ENCODE measurements at regions not wholly inside any gene's neighbourhood (a gene's known extent, or its start where the extent isn't known, plus 50 kb on each side); places are given as distances from the start of the nearest gene placed in this dataset.

DNA sequence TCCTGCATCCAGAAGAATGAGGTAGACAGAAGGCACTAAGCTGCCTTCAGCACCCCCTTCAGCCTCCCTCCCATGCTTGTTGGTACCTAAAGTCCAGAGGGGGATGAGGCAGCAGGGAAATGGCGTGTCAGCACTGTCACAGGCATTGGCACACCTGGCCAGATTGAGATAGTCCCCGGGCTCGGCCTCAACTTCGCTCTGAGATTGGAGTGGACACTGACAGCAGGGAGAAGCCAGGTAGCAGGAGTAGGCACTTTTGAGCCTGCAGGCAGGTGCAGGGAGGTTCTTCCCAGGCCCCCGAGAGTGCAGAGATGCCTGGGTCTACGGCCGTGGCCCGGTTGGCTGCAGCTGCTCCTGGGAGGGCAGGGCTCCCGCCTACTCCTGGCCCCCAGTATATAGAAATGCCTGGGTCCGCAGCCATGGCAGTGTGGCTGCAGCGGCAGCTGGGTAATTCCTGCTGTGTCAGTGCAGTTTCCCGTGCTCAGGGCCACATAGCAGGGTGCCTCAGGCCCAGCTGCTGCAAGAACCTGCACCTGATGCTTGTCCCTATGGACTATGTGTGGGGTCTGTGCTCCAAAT lies 160.3 kb downstream of the SLITRK6 start:
- Histone ChIP-seq H3K27ac (no peak overlapping the region), H3K9me3 (ENCODE audit: low read depth, low read length) (no peaks in the 10 kb centered on the region), H3K9ac (ENCODE audit: insufficient read length) (no peak overlapping the region), H3K36me3 (ENCODE audit: insufficient read depth, low read length) (no peaks in the 10 kb centered on the region), H3K4me3 (no peak overlapping the region)
- TF ChIP-seq POLR2AphosphoS5 (IDR thresholded peaks at IDR 0.05; ENCODE audit: borderline replicate concordance, low read depth, low read length) (no peak), EZH2 (IDR thresholded peaks at IDR 0.05) (no peak), FOXP2 (optimal IDR thresholded peaks at IDR 0.05; ENCODE audit: control extremely low read depth, extremely low read length, insufficient read depth) (no peak)
- DNase-seq (ENCODE audit: low read depth, low spot score): no peak

DNA sequence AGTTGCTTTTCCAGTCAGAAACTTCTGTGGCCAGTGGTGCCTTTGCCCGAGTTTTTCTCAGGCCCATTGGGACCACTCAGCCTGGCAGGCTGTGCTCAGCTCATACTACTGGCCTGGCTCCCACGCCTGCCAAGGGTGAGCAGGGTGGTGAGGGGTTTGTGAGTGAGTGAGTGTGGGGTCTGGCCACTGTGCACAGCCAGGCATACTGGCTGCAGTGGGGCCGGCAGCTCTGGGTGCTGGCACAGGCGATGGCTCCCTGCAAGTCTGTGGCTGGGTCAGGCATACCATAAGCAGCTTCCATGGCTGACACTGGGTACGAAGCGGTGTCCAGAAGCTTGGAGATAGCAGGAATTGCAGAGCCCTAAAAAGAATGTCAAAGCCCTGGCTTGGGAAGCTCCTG lies 161.0 kb downstream of the SLITRK6 start:
- no peak for DNase-seq (ENCODE audit: low read depth, low spot score)
- Histone ChIP-seq H3K9me3 (ENCODE audit: low read depth, low read length) (no peaks in the 10 kb centered on the region), H3K9ac (ENCODE audit: insufficient read length) (no peak overlapping the region), H3K27ac (no peak overlapping the region), H3K4me3 (no peak overlapping the region), H3K36me3 (ENCODE audit: insufficient read depth, low read length) (no peaks in the 10 kb centered on the region)
- TF ChIP-seq FOXP2 (optimal IDR thresholded peaks at IDR 0.05; ENCODE audit: control extremely low read depth, extremely low read length, insufficient read depth): no peak
- TF ChIP-seq EZH2 (IDR thresholded peaks at IDR 0.05): no peak
- no peak for TF ChIP-seq POLR2AphosphoS5 (IDR thresholded peaks at IDR 0.05; ENCODE audit: borderline replicate concordance, low read depth, low read length)

DNA sequence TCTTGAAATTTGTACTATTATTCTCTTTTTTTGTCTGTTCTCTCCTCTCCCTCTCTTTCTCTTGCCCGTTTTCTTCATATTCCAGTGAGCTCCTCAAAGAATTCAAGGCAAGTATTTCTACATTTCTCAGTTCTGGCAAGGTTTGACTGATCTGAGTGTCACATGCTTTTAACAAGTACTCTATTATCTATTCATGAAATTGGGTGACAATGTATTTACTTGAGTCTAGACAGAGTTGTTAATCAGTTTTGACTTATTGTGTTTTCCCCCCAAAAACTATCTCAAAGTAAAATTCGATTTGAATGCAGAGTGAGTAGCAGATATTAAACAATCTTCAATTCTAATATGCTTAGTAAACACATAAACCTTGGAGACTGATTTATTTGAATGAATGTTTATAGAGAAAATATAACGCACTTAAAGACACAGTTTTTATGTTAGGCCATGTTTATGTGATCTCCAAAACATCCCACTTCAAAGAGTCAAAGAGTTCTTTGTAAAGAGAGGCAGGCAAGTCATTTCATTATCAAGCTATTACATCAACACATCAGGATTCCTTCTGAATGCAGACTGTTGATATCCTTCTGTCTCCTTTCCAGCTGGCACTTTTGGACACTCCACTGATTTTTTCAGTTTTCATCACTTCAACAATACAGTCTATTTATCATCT lies 166.6 kb downstream of the SLITRK6 start:
- TF ChIP-seq EZH2 (IDR thresholded peaks at IDR 0.05) (no peak), FOXP2 (optimal IDR thresholded peaks at IDR 0.05; ENCODE audit: control extremely low read depth, extremely low read length, insufficient read depth) (no peak), POLR2AphosphoS5 (IDR thresholded peaks at IDR 0.05; ENCODE audit: borderline replicate concordance, low read depth, low read length) (no peak)
- no peak for DNase-seq (ENCODE audit: low read depth, low spot score)
- Histone ChIP-seq H3K4me3 (no peak overlapping the region), H3K27ac (no peak overlapping the region), H3K9ac (ENCODE audit: insufficient read length) (no peak overlapping the region), H3K36me3 (ENCODE audit: insufficient read depth, low read length) (no peaks in the 10 kb centered on the region), H3K9me3 (ENCODE audit: low read depth, low read length) (no peaks in the 10 kb centered on the region)

DNA sequence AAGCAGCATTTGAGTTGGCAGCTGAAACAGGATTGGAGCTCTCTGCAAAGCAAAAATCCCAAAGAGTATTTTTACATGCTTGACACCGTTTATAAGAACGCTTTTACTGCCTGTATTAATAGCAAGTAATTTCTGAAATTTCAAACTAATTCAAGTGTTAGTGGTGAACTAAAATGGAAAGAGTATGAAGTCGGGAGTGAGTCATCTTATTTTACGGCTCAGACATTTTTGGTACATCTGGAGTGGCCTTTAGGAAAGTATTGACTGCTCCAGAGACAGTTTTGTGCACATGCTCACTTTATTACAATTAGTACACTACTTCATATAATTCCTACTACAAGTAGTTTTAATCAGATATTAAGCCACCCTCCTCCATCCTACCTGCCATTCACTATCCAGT lies 167.4 kb downstream of the SLITRK6 start:
- H3K4me3 ChIP-seq: no peak overlapping the region
- no peak for TF ChIP-seq POLR2AphosphoS5 (IDR thresholded peaks at IDR 0.05; ENCODE audit: borderline replicate concordance, low read depth, low read length)
- no peak for TF ChIP-seq EZH2 (IDR thresholded peaks at IDR 0.05)
- no peak for TF ChIP-seq FOXP2 (optimal IDR thresholded peaks at IDR 0.05; ENCODE audit: control extremely low read depth, extremely low read length, insufficient read depth)
- no peak overlapping the region for H3K27ac ChIP-seq
- H3K36me3 ChIP-seq (ENCODE audit: insufficient read depth, low read length): no peaks in the 10 kb centered on the region
- no peak for DNase-seq (ENCODE audit: low read depth, low spot score)
- no peak overlapping the region for H3K9ac ChIP-seq (ENCODE audit: insufficient read length)
- H3K9me3 ChIP-seq (ENCODE audit: low read depth, low read length): no peaks in the 10 kb centered on the region

DNA sequence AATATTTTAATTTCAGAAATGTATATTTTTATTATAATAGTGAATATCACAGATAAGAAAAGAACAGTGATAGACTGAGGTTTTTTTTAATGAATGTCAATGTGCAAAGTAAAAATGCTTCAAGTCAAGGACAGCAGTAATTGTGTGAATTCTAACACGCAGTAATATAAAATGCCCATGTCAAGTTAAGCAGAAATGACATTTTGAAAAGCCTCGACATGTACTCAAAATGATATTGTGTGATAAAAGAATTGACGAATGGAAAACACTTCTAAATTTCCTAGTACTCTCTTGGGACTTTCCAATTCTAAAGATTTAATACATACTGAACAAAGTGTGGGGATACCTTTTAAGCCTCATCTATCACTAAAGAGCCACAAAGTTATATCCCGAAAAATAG lies 172.6 kb downstream of the SLITRK6 start:
- H3K27ac ChIP-seq: no peak overlapping the region
- TF ChIP-seq POLR2AphosphoS5 (IDR thresholded peaks at IDR 0.05; ENCODE audit: borderline replicate concordance, low read depth, low read length) (no peak), EZH2 (IDR thresholded peaks at IDR 0.05) (no peak), FOXP2 (optimal IDR thresholded peaks at IDR 0.05; ENCODE audit: control extremely low read depth, extremely low read length, insufficient read depth) (no peak)
- DNase-seq (ENCODE audit: low read depth, low spot score): no peak
- H3K9ac ChIP-seq (ENCODE audit: insufficient read length): no peak overlapping the region
- H3K4me3 ChIP-seq: no peak overlapping the region
- no peaks in the 10 kb centered on the region for H3K9me3 ChIP-seq (ENCODE audit: low read depth, low read length)
- H3K36me3 ChIP-seq (ENCODE audit: insufficient read depth, low read length): no peaks in the 10 kb centered on the region

DNA sequence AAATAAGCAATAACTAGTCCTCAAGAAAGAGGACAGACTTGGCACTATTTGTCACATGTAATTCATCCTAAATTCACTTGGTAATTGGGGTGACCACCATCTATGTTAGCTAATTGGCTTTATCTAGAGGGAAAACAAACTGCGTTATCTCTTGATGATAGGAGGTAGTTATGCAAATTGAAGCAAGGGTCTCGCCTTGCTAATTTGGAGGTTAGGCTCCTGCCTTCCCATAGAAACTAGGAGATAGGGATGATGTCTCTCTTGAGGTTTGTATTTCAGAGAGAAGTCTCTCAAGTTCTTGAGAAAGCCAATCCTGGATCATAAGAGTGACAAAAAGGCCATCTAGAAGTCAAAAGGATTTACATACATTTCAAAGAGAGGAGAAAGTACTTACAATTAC lies 179.9 kb downstream of the SLITRK6 start:
- DNase-seq (ENCODE audit: low read depth, low spot score): no peak
- no peak overlapping the region for H3K9ac ChIP-seq (ENCODE audit: insufficient read length)
- no peak overlapping the region for H3K27ac ChIP-seq

DNA sequence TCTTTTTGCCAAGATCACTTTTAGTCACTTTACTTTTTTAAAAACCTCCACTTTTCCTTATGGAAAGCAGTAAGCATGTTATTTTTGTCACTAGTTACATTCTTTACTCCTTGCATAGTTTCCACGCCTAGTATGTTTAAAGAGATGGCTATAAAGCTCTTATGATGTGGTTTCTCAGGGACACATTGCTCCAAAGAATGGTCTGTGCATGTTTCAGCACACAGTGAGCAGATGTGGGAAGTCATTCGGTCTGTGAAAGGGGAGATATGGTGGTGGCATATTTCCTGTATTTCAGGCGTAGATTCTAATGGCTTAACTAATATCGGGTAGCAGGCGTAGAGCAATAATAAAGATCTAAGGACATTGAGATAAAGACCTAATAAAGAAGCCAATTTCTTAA lies 180.7 kb downstream of the SLITRK6 start:
- Histone ChIP-seq H3K9ac (ENCODE audit: insufficient read length) (no peak overlapping the region), H3K9me3 (ENCODE audit: low read depth, low read length) (no peaks in the 10 kb centered on the region), H3K4me3 (no peak overlapping the region), H3K27ac (no peak overlapping the region), H3K36me3 (ENCODE audit: insufficient read depth, low read length) (no peaks in the 10 kb centered on the region)
- no peak for DNase-seq (ENCODE audit: low read depth, low spot score)
- TF ChIP-seq FOXP2 (optimal IDR thresholded peaks at IDR 0.05; ENCODE audit: control extremely low read depth, extremely low read length, insufficient read depth): no peak

More for the DNA sequence above, 179.9 kb downstream of the SLITRK6 start:
- Histone ChIP-seq H3K36me3 (ENCODE audit: insufficient read depth, low read length) (no peaks in the 10 kb centered on the region), H3K4me3 (no peak overlapping the region), H3K9me3 (ENCODE audit: low read depth, low read length) (no peaks in the 10 kb centered on the region)
- TF ChIP-seq POLR2AphosphoS5 (IDR thresholded peaks at IDR 0.05; ENCODE audit: borderline replicate concordance, low read depth, low read length): no peak
- TF ChIP-seq FOXP2 (optimal IDR thresholded peaks at IDR 0.05; ENCODE audit: control extremely low read depth, extremely low read length, insufficient read depth): no peak
- no peak for TF ChIP-seq EZH2 (IDR thresholded peaks at IDR 0.05)

DNA sequence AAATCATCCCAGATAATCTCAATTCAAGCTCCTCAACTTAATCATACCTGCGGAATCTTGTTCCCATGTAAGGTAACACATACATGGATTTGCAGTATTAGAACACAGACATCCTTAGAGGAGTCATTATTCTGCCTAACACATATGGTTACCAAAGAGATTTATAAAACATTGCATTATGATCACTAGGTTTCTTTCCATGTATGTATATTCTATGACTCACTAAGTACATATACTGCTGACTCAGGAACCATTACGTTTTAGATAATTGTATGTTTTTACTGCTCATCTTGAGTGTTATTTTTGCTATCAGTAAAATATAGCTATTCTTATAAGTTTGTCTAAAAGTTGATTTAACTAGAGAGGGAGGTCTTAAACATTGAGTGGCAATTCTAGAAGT lies 182.9 kb downstream of the SLITRK6 start:
- DNase-seq (ENCODE audit: low read depth, low spot score): no peak
- no peak overlapping the region for H3K4me3 ChIP-seq
- TF ChIP-seq EZH2 (IDR thresholded peaks at IDR 0.05) (no peak), POLR2AphosphoS5 (IDR thresholded peaks at IDR 0.05; ENCODE audit: borderline replicate concordance, low read depth, low read length) (no peak), FOXP2 (optimal IDR thresholded peaks at IDR 0.05; ENCODE audit: control extremely low read depth, extremely low read length, insufficient read depth) (no peak)
- H3K27ac ChIP-seq: no peak overlapping the region
- H3K9ac ChIP-seq (ENCODE audit: insufficient read length): no peak overlapping the region
- no peaks in the 10 kb centered on the region for H3K9me3 ChIP-seq (ENCODE audit: low read depth, low read length)
- no peaks in the 10 kb centered on the region for H3K36me3 ChIP-seq (ENCODE audit: insufficient read depth, low read length)

DNA sequence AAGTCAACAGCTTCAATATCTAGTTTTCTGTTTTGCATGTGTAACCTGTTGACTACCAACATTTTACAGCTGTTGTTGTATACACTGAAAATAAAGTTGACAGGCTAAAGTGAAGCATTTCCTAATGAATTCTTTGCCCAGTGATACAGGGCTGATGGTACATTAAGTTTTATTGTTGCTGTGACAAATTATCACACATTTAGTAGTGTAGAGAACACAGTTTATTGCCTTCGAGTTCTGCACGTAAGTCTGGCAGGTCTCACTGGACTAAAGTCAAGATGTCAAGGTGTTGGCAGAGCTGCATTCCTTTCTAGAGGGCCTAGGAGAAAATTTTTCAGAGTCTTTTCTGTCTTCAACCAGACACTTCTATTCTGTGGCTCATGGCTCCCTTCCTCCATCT lies 184.2 kb downstream of the SLITRK6 start:
- H3K9me3 ChIP-seq (ENCODE audit: low read depth, low read length): no peaks in the 10 kb centered on the region
- H3K4me3 ChIP-seq: no peak overlapping the region
- H3K9ac ChIP-seq (ENCODE audit: insufficient read length): no peak overlapping the region
- no peak overlapping the region for H3K27ac ChIP-seq
- H3K36me3 ChIP-seq (ENCODE audit: insufficient read depth, low read length): no peaks in the 10 kb centered on the region
- TF ChIP-seq POLR2AphosphoS5 (IDR thresholded peaks at IDR 0.05; ENCODE audit: borderline replicate concordance, low read depth, low read length) (no peak), EZH2 (IDR thresholded peaks at IDR 0.05) (no peak), FOXP2 (optimal IDR thresholded peaks at IDR 0.05; ENCODE audit: control extremely low read depth, extremely low read length, insufficient read depth) (no peak)
- no peak for DNase-seq (ENCODE audit: low read depth, low spot score)
